NCI-H146 treated with DMSO at 0.1 percent for 48 hours (cell line): ENCODE measurements at regions not wholly inside any gene's neighbourhood (a gene's known extent, or its start where the extent isn't known, plus 50 kb on each side); places are given as distances from the start of the nearest gene placed in this dataset.
"Not testable (repeated sequence)": the region's sequence is repeated elsewhere in the genome, so short reads cannot be mapped to it uniquely, and the experiment has no call there.

Experiments used
- DNase-seq: peaks from one replicate; lab custom pipeline; 2025; ENCODE audit not compliant: unreplicated experiment; lab: John Stamatoyannopoulos, UW

GRCh38 chr10:63675171-63675570 lies 154.0 kb downstream of the REEP3 start:
- DNase-seq, result no peak

GRCh38 chr10:63677001-63677400 lies 155.8 kb downstream of the REEP3 start:
- DNase-seq, result no peak

DNA sequence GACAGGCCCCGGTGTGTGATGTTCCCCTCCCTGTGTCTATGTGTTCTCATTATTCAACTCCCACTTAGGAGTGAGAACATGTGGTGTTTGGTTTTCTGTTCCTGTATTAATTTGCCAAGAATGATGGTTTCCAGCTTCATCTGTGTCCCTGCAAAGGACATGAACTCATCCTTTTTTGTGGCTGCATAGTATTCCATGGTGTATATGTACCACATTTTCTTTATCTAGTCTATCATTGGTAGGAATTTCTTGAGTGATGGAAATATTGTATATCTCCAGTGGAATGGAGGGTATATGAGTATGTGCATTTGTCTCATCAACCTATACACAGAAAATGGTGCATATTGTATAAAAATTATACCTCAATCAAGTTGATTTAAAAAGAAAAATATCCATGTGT lies 159.3 kb downstream of the REEP3 start:
- not testable (repeated sequence) for DNase-seq

DNA sequence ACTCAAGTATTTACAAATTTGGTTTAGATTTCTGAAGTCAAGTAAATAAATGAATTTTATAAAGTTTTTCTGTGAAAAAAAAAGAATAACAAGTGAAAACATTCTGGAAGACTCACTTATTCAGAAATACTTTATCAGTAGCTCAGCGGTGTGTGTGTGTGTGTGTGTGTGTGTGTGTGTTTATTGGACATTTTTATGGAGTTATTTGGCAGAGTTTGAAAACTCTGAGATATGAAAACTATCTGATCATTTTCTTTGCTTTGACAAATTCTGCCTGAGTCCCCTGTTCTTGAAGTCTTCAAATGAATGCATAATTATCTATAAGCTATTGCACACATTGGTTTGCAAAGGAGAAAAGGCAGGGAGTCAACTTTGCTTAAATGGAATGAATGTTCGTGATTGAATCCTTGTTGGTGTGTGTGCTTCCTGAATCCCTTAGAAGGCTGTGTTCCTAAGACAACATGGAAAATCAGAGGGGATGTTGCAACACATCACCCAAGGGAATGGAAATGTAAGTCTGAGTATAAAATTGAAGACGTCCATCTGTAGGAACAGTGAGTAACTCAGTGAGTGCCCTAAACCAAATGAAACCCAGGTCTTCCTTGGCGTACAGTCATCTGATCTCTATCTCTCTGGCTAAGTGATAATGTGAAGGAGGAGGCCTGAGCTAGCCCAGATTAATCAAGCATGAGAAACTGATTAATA lies 160.9 kb downstream of the REEP3 start:
- no peak for DNase-seq

DNA sequence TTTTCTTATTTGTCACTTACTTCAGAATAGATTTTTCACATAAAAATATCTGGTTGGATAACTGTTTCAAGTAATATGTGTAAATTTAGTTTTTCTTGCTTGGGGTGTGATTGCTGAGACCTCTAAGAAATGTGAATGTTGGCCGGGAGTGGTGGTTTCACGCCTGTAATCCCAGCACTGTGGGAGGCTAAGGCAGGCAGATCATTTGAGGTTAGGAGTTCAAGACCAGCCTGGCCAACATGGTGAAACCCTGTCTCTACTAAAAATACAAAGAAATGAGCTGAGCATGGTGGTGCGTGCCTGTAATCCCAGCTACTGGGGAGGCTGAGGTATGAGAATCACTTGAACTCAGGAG lies 161.5 kb downstream of the REEP3 start:
- DNase-seq, result not testable (repeated sequence)

GRCh38 chr10:63683223-63683622 lies 162.0 kb downstream of the REEP3 start:
- DNase-seq, result no peak

- DNase-seq, result no peak
These were observed 162.5 kb downstream of the REEP3 start for GRCh38 chr10:63683686-63684085.

- peak; percentile 74 for DNase-seq
These were observed 163.2 kb downstream of the REEP3 start for GRCh38 chr10:63684257-63684936.

- DNase-seq, result no peak
These were observed 168.6 kb downstream of the REEP3 start for GRCh38 chr10:63689768-63690167.

DNA sequence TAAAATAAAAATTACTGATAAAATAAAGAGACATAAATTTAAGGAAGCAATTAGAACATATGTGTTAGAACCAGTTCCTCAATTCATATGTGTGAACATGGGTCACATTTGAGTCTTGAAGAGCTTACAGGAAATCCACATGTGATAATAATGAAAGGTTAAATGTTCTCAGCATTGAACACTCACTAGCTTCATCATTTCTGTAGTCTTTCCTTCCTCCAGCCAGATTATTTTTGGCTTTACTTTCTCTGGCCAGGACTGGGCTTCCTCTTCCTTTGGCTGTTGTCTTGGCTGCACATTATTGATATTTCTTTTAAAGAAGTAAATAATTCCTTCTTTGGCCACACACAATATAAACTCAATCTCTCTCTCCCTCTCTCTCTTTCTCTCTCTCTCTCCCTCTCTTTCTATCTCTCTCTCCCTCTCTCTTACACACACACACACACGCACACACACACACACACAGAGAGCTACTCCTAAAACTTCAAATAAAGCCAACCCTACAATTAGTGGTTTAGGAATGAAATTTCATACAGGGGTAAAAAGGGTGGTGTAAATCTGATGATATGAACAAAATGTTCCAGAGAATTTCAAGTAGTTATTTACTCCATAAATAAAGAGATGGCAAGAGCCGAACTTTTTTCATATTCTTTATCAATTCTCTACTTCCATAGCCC lies 171.2 kb downstream of the REEP3 start:
- no peak for DNase-seq

GRCh38 chr10:63693021-63693420 lies 171.8 kb downstream of the REEP3 start:
- not testable (repeated sequence) for DNase-seq

- DNase-seq, result no peak
These were observed 175.0 kb downstream of the REEP3 start for GRCh38 chr10:63696205-63696604.

DNA sequence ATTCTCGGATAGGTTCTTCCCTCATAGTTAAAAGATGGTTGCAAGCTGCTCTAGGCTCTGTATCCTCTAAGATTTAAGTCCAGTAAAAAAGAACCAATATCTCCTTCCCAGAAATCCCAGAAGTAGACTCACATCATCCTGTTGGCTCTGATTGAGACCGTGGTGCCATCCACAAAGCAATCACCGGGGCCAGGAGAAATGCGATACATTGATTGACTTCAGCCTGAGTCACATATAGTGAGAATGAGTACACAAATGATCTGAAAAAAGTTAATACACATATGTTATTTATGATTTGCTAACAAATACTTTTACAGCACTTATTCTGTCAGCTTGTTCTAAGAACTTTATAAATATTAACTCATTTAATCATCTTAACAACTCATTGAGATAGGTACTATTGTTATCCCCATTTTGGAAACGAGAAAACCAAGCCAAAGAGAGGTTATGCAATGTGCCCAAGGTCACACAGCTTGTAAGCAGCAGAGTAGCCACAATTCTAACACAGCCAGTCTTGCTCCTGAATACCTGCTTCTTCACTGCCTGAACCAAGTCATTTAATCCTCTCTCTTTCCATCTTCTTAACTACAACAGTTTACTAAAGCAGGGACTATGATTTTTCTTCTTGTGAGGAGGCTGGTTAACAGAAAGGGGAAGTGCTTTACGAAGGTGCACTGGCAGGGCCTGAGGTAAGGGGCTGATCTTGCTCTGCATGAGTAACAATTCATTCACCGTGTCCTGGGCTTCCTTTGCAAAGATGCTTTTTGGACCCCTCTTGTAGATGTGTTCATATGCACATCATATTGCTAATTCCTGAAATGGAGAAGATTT lies 177.0 kb downstream of the REEP3 start:
- no peak for DNase-seq

- no peak for DNase-seq
These were observed 177.6 kb downstream of the REEP3 start for GRCh38 chr10:63698787-63699150.

DNA sequence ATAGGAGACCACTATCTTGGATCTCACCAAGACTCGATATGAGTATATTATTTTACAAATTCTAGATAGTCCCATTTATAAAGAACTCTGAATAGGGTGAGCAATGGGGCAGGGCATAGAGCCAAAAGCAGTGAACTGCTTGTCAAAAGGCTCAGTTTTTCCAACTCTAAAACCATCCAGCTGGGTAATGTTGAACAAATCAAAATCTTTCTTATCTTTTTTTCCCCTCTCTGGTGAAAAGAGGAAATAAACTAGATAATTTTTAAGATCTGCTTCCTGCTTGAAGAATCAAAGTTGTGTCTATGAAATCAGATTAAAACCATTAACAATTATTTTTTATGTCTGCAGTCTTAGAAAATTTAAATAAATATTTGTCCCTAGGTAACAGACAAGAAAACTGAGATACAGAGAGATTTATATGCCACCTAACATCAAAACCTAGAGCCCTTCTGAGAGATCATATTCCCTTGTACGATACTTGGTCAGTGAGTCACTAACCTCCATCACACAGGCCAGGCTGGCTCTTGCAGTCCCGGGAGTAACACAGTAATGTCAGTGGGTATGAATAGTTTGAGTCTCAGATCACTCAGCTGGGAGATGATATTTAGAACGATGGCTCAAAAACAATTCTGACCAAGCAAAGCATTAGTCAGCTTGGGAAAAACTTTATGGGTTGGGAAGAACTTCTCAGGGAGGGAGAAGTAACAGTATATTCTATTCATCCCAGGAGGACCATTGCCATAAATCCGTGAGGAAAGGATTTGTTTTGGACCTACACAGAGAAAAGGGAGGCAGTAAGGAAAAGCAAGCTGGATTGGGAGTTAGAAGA lies 178.8 kb downstream of the REEP3 start:
- no peak for DNase-seq

DNA sequence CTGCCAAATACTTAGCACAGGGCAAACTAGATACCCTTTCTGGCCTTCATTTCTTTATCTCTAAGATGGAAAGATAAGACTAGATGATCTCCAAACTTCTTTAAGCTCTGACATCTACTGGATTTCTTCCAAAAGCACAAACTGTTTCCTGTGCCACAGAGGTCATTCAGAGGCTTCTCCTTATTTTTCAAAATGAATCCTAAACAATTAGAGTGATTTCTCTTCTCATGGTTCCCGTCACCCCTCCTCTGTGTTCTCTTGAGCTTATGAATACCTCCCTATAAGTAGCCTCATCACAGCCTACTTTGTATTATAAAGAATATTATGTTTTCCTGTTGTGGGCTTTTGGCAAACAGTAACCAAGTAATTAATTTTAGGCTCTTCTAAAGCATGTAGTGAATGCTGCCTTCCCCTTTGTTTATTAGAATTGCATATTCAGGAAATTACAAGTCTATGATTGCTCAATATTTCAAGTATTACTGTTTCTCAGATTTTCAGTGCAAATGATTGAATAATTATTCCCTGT lies 179.5 kb downstream of the REEP3 start:
- DNase-seq, result no peak

DNA sequence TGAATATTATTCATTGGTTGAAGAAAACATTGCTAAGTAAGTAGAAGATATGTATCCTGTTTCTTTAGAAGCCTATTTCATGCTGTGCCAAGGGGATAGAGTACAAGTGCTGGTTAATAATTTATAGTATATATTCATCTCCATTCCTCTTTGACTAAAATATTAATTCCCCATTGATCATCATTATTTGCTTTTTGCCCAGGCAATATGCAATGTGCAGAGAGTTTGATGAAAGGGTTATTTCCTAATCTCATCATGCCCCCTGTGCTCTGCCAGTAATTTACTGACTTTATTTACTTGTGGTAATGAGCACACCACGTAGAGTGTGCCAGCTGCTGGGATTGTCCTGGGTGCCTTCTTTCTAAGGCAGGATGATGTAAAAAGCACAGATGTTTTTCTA lies 180.9 kb downstream of the REEP3 start:
- DNase-seq, result peak; percentile 30

DNA sequence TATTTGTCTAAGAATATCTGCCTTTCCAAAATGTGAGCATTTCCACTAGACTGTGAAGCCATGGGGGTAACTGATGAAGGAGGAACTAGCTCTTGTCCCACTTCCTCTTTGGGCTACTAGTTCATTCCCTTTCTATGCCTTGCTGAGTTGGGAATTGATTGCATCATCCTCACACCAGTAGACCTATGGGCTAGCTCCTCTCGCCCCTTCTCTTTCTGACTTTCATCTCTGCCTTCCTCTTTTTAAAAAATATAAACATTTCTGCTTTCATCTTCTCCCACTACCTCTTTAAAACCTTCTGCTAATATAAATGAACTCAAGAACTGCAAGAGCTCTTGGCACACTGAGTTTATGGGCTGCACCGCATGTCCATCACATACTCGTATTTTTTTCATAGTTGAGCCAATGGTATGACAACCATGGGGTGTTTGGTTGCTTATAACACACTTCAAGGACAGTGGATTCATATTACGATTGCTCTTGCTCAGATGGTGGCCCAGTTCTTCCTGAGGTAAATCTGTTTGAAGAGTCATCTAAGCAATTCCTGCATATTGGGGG lies 182.0 kb downstream of the REEP3 start:
- peak; percentile 77 for DNase-seq

GRCh38 chr10:63703740-63704345 lies 182.6 kb downstream of the REEP3 start:
- DNase-seq, result peak; percentile 77
